OCI-LY7 (cell line): ENCODE measurements at regions not wholly inside any gene's neighbourhood (a gene's known extent, or its start where the extent isn't known, plus 50 kb on each side); places are given as distances from the start of the nearest gene placed in this dataset.

Source experiments
- BruUV-seq: library from RNA; stranded (reverse); fragments of 400-500 nt; replicated peaks from 2 replicates; lab custom pipeline; 2021; lab: Mats Ljungman, UMichigan
- CTCF ChIA-PET: fragments of 300-600 bp; sonication (Branson Sonifier 250); formaldehyde crosslinking; loops from one replicate; lab custom pipeline; 2022; ENCODE audit warnings: antibody characterized with exemption; ENCODE audit not compliant: unreplicated experiment; lab: Charles Lee
- POLR2A ChIA-PET: fragments of 300-600 bp; sonication (Branson Sonifier 250); formaldehyde crosslinking; loops from one replicate; lab custom pipeline; 2022; ENCODE audit warnings: antibody characterized with exemption; lab: Charles Lee
- DNase-seq: peaks from one replicate; pipeline ENCODE4 v3.0.0-alpha.2; 2015; ENCODE audit warnings: low spot score
- H2AFZ ChIP-seq: fragments of 200-600 bp; sonication (generic), shearing (Covaris generic); 2 replicates; pipeline ENCODE4 v1.6.1; 2014; ENCODE audit warnings: mild to moderate bottlenecking, antibody characterized with exemption, low read length, moderate library complexity
- H3K27ac ChIP-seq: fragments of 200-600 bp; sonication (generic); 2 replicates; pipeline ENCODE4 v1.5.1; 2014; ENCODE audit warnings: mixed run types, low read depth, mild to moderate bottlenecking, moderate library complexity, low read length, inconsistent platforms; ENCODE audit not compliant: poor library complexity, severe bottlenecking
- H3K36me3 ChIP-seq: fragments of 200-600 bp; sonication (generic); 2 replicates; pipeline ENCODE4 v1.6.1; 2014; ENCODE audit warnings: mild to moderate bottlenecking, antibody characterized with exemption, low read length, moderate library complexity, mixed read lengths; ENCODE audit not compliant: insufficient read depth
- H3K4me1 ChIP-seq: fragments of 200-600 bp; sonication (generic); 2 replicates; pipeline ENCODE4 v1.5.1; 2014; ENCODE audit warnings: mild to moderate bottlenecking, low read length; ENCODE audit not compliant: insufficient read depth, poor library complexity, severe bottlenecking
- H3K4me2 ChIP-seq: fragments of 200-600 bp; sonication (generic); 2 replicates; pipeline ENCODE4 v1.6.1; 2014; ENCODE audit warnings: mild to moderate bottlenecking, low read length
- H3K4me3 ChIP-seq: fragments of 200-600 bp; sonication (generic); 2 replicates; pipeline ENCODE4 v1.5.1; 2014; ENCODE audit warnings: mild to moderate bottlenecking, low read depth, low read length; ENCODE audit not compliant: poor library complexity, severe bottlenecking
- H3K79me2 ChIP-seq: fragments of 200-600 bp; sonication (generic); 2 replicates; pipeline ENCODE4 v1.6.1; 2016; ENCODE audit warnings: low read depth, mild to moderate bottlenecking, low read length, moderate library complexity, mixed read lengths; ENCODE audit not compliant: insufficient read depth
- H3K9me2 ChIP-seq: fragments of 200-600 bp; sonication (generic); 2 replicates; pipeline ENCODE4 v1.6.1; 2016; ENCODE audit warnings: mild to moderate bottlenecking, low read length, mixed read lengths; ENCODE audit not compliant: insufficient read depth
- H3K9me3 ChIP-seq: fragments of 200-600 bp; sonication (generic); 2 replicates; pipeline ENCODE4 v1.6.1; 2014; ENCODE audit warnings: mild to moderate bottlenecking, mixed run types, low read length, mixed read lengths
- H4K20me1 ChIP-seq: fragments of 200-600 bp; sonication (generic); 2 replicates; pipeline ENCODE4 v1.6.1; 2014; ENCODE audit warnings: mild to moderate bottlenecking, antibody characterized with exemption, low read length, moderate library complexity, mixed read lengths; ENCODE audit not compliant: insufficient read depth
- EZH2phosphoT487 ChIP-seq: fragments of 200-600 bp; sonication (generic); IDR thresholded peaks from 2 replicates; pipeline ENCODE4 v1.6.1; 2018; ENCODE audit warnings: low read depth, borderline replicate concordance, mild to moderate bottlenecking, mixed run types, antibody characterized with exemption, low read length, moderate library complexity, mixed read lengths
- intact Hi-C: fragments of 100-400 bp; cut with micrococcal nuclease; formaldehyde crosslinking; loops from one replicate; pipeline ENCODE4 v1.10.0; 2022; ENCODE audit not compliant: unreplicated experiment
- TF ChIP-seq, protein P1 (sequence below): fragments of 200-600 bp; sonication (generic); conservative IDR thresholded peaks from 2 replicates; pipeline ENCODE4 v1.5.1; 2014; ENCODE audit warnings: mild to moderate bottlenecking, antibody characterized with exemption, low read length, moderate library complexity, mixed read lengths

DNA sequence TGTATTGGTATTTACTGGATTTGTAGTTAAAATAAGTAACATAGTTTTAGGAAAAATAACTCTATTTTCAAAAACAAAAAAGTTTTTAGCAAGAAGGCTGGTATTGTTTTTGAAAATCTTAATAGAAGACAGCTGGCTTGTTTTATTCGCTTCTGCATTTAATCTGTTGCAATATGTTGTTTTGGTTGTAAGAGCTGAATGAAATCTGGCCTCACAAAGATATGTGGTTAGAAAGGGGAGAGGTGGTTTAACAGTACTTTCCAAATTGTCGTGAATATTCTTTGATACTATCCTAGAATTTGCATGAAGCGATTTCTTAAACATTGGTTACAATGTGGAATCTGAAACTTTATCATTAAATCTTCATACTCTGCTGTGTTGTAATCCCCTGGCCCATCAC, 355.9 kb upstream of the FZD8 start:
- Histone ChIP-seq H3K27ac (no peak overlapping the region), H3K9me3 (no peaks in the 10 kb centered on the region), H3K36me3 (no peaks in the 10 kb centered on the region), H3K4me2 (no peak overlapping the region), H4K20me1 (no peaks in the 10 kb centered on the region), H2AFZ (no peak overlapping the region), H3K79me2 (no peaks in the 10 kb centered on the region), H3K9me2 (no peaks in the 10 kb centered on the region), H3K4me1 (no peaks in the 10 kb centered on the region), H3K4me3 (no peak overlapping the region)
- no TSS peak for BruUV-seq
- TF ChIP-seq EZH2phosphoT487: no peak
- TF ChIP-seq, protein P1, sequence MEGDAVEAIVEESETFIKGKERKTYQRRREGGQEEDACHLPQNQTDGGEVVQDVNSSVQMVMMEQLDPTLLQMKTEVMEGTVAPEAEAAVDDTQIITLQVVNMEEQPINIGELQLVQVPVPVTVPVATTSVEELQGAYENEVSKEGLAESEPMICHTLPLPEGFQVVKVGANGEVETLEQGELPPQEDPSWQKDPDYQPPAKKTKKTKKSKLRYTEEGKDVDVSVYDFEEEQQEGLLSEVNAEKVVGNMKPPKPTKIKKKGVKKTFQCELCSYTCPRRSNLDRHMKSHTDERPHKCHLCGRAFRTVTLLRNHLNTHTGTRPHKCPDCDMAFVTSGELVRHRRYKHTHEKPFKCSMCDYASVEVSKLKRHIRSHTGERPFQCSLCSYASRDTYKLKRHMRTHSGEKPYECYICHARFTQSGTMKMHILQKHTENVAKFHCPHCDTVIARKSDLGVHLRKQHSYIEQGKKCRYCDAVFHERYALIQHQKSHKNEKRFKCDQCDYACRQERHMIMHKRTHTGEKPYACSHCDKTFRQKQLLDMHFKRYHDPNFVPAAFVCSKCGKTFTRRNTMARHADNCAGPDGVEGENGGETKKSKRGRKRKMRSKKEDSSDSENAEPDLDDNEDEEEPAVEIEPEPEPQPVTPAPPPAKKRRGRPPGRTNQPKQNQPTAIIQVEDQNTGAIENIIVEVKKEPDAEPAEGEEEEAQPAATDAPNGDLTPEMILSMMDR: no peak
- ChIA-PET POLR2A (no interaction called here), CTCF (no interaction called here)
- intact Hi-C loops: no loop called here
- DNase-seq: no peak

DNA sequence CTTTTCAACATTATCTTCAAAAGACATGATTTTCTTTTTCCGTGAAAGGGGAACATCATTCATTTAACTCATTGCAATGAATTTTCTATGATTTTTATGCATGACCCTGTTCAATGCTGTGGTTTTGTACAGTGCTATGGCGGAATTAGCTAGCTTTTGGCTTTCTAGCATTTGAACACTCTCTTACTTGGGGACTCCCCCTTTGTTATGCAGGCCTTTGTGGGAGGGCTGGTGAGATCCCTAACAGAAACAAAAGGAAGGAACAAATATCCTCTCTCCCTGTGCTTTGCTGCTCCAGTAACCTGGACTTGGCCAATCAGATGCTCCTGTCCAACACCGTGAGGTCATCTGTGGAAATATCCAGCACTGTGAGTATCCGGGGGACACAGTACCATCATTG, 353.4 kb upstream of the FZD8 start:
- H3K4me3 ChIP-seq: no peak overlapping the region
- no peaks in the 10 kb centered on the region for H3K4me1 ChIP-seq
- TF ChIP-seq, protein P1: no peak
- TF ChIP-seq EZH2phosphoT487: no peak
- no peaks in the 10 kb centered on the region for H3K36me3 ChIP-seq
- no TSS peak for BruUV-seq
- POLR2A ChIA-PET: no interaction called here
- no peaks in the 10 kb centered on the region for H3K9me3 ChIP-seq
- no peak overlapping the region for H3K27ac ChIP-seq
- H3K9me2 ChIP-seq: no peaks in the 10 kb centered on the region
- CTCF ChIA-PET: no interaction called here
- intact Hi-C loops: no loop called here
- no peak overlapping the region for H3K4me2 ChIP-seq
- H3K79me2 ChIP-seq: no peaks in the 10 kb centered on the region
- H4K20me1 ChIP-seq: no peaks in the 10 kb centered on the region
- H2AFZ ChIP-seq: no peak overlapping the region
- DNase-seq: no peak

DNA sequence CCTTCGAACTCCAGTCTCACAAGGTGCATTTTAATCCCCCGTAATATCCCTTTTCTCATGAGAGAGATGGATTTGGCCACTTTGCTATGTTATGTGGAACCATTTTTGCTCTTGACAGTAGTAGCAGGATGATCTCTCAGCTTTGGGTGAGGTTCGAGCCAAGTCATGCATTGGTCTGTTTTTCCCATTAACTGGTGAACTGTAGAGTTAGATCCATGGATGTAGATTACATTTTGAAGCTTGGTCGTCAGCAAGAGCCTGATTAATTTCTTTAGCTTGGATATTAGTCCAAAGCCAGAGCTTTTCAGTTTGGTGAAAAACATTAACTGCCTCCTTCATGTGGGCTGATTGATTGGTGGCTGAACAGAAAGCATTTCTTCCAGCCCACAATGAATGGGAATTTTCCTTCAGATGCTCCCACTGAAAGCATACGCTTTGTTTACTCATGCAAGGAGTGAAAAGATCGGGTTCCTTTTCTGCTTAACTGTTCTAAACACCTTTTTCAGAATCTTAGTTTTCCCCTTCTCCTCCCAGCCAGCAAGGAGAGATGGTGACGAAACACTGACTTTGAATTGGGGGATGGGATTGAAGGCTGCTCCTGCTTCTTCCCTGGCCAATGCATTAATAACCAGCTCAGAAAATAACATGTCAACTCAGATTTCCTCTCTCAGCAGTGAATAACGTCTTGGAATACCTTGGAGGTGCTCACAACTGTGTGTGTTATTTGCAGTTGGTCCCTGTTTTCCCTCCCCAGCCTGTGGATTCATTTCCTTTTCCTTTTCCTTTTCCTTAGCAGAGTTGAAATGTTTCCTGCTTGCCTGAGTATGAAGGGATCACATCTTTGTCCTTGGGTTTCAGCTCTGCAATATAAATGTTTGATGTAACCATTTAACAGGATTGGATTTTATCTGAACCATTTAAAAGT, 351.8 kb upstream of the FZD8 start:
- no peaks in the 10 kb centered on the region for H4K20me1 ChIP-seq
- TF ChIP-seq, protein P1: no peak
- TF ChIP-seq EZH2phosphoT487: no peak
- H3K4me2 ChIP-seq: no peak overlapping the region
- no peaks in the 10 kb centered on the region for H3K9me2 ChIP-seq
- H3K9me3 ChIP-seq: no peaks in the 10 kb centered on the region
- ChIA-PET POLR2A (interaction anchor here (0.6 to 0.7 kb wide), 2 partner anchors 29 to 636 kb away, joined by 3 read pairs; no protein-coding TSS in a partner anchor), CTCF (no interaction called here)
- no peak for DNase-seq
- no peaks in the 10 kb centered on the region for H3K4me1 ChIP-seq
- H2AFZ ChIP-seq: no peak overlapping the region
- BruUV-seq: no TSS peak
- H3K79me2 ChIP-seq: no peaks in the 10 kb centered on the region
- no peaks in the 10 kb centered on the region for H3K36me3 ChIP-seq
- intact Hi-C loops: no loop called here
- H3K27ac ChIP-seq: no peak overlapping the region
- no peak overlapping the region for H3K4me3 ChIP-seq
